HG02623 (cell line): ENCODE measurements at regions not wholly inside any gene's neighbourhood (a gene's known extent, or its start where the extent isn't known, plus 50 kb on each side); places are given as distances from the start of the nearest gene placed in this dataset.
"Not testable (repeated sequence)": the region's sequence is repeated elsewhere in the genome, so short reads cannot be mapped to it uniquely, and the experiment has no call there.

Source experiments
- ATAC-seq: cut with Tn5 transposase; IDR thresholded peaks from one replicate; pipeline ENCODE4 v1.9.1; 2021; ENCODE audit warnings: moderate library complexity; ENCODE audit not compliant: unreplicated experiment

DNA sequence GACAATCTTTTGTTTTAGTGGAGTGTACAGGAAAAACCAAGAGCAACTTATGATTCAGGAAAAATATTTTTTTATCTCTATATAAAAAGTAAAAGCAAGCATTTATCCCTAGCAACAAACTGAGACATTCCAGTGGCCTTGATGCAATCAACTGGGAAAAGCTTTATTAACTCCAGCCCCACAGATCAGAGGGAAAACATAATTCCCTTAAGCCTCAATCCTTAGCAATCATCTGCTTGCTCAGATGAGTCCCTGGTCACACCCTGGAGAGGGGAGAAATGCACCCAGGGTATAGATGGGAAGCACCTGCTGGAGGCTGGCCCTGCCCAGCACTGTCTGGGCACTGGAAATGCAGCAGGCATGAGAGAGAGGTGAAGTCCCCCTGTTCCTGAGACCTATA, 636.6 kb downstream of the TNS3 start:
- ATAC-seq: no peak

DNA sequence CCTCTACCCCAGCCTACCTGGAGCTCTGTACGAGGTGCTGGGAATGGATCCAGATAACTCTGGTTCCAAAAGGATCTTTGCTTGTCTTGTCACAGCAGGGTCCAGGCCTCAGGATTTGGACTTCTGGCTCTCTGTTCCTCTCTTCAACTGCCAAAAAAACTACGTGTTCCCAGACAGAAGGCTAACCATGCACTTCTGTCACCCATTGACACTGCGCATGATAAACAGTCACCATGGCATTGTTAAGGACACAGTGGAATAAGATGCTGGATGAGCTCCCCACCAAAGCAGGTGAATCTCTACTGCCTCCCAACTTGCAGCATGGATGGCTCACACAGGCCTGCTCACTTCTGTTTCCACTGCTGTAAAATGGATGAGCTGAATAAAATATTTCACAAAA, 637.9 kb downstream of the TNS3 start:
- ATAC-seq: no peak

DNA sequence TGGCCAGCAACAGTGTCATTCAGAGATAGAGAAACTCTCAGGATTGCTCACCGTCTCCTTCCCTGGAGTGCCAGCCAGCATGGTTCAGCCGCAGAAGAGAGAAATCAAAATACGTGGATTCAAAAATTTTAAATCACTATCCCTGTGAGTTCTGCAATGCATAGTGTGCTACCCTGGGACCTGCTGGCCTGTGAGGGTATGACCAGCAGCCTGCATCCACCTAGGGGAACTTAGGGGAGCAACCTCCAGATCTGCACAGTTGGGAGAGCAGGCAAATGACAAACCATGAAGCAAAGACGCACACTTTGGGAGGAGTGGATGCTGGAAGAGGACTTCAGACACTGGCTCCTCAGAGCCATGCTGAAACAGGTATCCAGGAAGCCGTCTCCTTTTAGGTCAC, 639.3 kb downstream of the TNS3 start:
- no peak for ATAC-seq

DNA sequence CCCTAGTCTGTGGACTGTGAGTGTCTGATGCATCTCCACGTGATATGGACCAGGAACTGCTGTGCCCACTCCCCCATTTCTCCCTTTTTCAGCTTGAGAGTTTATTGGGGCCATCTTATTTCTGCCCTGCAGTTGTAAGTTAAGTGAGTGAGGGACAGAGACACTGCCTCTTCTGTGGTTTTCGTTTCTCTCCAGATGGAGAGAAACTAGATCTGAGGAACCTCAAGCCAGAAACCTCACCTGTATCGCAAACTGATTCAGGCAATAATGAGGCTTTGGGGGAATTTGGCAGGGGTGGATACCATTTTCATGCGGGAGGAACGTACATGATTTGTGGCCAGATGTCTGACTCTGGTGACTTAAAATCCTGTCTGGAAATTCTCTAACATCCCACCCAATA, 641.7 kb downstream of the TNS3 start:
- no peak for ATAC-seq

DNA sequence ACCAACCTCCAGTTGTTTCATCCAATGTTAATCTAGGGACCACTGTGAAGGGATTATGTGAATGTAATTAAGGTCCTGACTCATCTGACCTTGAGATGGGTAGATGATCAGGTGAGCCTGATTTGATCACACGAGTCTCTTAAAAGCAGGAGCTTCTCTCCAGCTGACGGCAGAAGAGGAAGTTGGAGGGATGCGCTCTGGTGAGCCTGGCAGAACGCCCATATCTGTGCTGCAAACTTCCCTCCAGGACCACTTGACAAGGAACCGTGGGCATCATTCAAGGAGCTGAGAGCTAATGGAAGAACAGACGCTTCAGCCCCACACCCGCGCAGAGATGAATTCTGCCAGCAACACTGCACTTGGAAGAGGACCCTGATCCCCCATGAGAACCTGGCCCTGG, 642.4 kb downstream of the TNS3 start:
- ATAC-seq: no peak

DNA sequence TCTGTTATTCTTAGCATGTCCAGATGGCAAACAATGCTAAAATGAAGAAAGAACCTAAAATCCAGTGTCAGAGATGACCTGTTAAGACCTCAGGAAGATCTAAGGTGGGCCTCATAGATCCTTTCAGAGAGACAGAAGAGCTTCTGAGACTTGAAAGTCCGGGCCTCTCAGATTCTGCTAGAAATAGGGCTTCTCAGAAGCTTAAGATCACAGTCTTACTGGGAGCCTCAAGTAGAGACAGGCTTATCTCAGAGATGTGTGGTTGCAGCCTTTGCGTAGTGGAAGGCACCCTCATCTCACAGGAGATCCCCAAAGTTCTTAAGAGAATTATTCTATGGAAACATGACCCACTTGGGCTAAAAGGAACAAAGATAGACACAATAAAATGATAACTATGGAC, 642.8 kb downstream of the TNS3 start:
- no peak for ATAC-seq

DNA sequence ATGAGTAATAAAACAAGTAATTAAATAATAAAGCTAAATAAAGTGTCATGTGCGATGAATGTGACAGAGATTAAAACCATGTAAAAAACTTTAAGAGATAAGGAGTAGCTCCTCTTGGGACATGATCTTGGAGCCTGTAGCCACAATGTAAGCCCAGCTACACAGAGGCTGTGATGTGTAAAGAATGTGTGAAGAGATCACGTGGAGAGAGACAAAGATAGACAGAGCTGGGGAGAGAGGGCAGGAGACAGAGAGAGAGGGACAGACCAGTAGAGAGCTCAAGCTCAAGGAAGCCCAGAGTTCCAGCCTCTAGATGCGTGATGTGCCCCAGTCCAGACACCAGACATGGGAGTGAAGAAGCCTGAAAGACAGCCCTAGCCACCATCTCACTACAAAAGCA, 644.1 kb downstream of the TNS3 start:
- no peak for ATAC-seq

DNA sequence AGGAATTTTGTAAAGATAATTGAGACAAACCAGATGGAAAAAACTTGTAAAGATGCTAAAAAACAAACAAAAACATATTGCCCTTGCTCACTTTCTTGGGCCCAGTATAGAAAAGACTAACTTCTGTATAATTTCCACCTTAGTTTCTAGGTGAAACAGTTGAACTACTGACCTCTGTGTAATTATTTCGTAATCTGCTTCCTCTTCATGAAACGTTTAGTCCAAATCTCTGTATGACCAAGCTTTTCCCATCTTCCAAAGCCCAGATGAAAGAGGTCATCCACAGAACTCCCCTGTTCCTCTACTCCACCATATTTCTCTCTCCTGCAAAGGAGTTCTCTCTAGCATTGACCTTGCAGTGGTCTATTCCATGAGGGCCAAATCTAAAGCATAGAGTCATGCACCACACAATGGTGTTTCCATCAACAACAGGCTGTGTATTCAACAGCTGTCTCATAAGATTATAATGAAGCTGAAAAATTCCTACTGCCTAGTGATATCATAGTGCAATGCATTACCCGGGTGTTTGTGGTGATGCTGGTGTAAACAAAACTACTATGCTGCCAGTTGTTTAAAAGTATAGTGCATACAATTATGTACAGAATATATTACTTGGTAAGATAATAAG, 647.6 kb downstream of the TNS3 start:
- ATAC-seq: no peak

DNA sequence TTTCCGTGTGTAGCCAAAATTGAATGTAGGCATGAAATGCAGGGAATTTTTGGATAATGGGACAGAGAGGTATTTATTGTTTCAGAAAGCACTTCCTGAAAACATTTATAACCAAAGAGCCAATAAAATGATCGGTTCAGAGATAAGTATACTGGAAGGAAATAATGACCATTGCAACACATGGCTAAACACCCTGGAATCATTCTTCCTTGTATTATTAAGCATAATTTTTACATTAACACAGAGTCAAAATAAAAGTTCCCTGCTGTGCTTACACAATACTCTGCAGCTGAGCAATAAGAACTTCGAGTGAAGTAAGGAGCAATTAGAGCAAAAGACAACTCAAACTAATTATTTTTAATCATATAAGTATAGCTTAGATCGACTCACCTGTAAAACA, 648.3 kb downstream of the TNS3 start:
- no peak for ATAC-seq

DNA sequence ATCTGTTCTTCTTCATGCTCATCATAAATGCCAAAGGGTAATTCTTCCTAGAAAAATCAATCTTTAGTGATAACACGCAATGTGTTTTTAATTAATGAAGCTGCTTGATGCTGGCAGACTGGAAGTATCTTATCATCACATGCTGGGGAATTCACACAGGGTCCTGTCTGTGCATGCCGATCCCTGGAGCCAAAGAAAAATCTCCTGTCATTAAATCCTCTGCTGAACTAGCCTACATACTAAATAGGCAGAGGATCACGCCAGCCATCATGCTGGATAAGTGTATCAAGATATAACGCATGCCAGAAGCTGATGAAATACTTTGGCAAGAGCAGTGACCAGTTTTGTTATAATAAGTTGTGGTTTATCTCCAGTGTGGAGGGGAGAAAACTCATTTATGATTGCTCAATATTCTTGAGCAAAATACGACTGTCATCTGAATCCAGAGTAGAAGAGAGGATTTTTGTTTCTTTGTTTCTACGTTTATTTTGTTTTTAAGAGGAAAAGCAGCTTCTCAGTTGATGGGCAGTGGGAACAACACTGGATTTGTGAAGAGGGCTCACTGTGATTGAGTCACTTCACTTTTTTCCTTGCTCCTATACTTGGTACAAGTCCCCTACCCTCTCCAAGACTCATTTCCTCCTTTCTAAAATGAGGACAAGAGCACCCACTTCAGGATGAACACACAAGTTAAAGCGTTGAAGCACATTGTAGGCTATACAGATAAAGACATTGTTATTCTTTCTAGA, 649.1 kb downstream of the TNS3 start:
- no peak for ATAC-seq

DNA sequence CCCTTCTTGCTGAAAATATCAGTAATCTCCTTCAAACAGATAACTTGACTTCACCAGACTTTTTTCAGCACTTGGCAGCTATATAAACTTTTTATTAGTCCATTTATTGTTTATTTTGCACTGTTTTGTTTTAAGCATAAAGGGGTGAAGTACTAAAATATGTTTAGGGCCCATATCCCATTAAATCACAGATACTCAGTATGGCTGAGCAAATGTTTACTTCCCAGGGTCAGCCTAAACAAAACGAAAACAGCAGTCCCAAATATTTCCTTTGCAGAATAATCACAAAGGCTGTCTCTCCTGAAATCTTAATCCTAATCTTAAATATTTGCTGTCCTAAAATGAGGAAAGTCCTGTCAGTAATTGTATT, 649.6 kb downstream of the TNS3 start:
- ATAC-seq: no peak

DNA sequence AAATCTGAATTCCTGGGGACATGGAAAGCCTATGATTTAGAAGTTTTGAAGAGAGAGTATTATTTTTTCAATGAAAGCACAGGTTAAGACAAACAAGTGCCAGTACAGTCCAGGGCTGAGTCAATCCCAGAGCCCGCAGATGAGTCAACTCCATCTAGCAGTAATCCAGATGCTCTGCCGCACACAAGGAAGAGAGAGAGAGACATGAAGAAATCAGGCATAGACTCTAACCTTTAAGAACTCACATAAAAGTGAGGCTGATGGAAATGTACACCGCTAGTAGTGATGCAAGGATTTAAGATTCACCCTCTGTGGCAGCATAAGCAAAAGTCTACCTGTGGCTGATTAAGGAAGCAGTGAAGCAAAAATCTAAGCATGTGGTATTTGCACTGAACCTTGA, 651.5 kb downstream of the TNS3 start:
- ATAC-seq: no peak

DNA sequence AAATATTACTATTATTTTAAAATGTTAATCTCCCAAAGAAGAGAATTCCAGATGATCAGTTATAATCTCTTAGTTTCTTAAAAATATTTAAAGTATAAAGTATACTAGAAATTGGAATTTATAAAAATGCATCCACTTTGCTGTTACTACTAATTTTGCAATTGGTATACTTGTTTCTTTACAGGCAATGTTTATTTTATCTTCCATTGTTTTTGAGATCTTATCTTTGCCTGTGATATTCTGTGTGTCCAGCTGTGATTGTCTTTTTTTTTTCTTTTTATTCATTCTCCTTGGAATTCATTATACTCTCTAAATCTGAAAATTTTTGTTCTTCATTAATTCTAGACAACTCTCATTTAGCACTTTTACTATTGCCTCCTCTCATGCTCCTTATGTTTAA, 652.6 kb downstream of the TNS3 start:
- no peak for ATAC-seq

DNA sequence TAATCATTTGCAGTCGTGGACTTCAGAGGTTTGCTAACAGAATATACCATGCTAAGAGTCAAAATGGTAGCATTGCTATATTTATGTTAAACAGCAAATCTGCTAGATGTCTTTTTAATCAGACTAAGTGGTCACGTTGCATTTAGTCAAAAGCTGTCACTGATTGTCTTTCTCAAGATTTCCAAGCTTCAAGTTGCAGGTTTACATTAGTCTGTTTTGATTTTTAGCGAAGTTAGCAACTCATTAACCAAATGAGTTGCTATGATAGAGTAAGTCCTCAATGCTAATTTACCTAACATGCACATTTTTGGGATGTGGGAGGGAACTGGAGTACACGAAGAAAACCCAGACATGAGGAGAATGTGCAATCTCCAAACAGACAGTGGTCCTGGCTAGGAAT, 653.2 kb downstream of the TNS3 start:
- no peak for ATAC-seq

DNA sequence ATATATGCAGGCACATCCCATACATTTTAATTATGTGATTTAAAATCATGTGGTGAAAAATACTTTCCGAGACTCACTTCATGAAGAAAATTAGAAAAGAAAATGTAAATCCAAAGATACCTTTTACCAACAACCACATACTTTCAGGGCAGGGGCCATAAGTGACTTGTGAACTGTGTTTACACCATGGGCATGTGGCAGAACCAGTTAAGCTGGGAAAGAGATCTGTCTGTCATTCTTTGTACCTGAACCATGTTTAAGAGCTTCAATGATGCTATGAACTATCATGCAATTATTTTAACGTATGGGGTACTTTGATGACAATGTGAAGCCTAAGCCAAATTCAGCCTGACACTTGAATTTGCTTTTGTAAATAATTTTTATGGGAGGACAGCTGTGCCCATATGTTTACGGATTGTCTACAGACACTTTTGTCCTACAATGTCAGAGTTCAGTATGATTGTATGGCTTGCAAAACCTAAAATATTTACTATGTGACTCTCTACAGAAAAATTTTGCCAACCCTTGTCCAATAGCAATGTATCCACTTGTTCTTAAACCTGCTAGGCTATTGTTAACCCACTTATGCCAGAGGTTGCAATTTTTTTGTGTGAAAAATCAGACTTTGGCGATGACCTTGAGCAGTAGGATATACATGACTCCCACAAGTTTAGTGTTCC, 654.6 kb downstream of the TNS3 start:
- no peak for ATAC-seq

DNA sequence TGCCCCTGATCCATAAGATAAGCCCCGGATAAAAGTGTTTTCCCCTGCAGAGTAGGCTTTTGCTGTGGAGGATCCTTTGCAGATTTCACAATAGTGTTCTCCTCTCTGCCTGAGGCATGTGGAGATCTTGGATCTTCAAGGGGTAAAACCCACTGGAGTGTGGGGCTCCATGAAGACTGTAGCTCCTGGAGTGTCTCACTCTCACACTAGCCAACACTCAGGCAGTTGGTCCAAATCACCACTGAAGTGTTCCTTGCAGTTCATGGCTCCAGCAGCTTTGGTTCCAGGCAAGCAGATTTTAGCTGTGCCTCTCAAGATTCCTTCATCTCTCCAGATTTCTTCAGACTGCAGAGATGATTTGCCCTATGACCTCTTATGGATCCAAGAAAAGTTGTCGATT, 665.3 kb downstream of the TNS3 start:
- no peak for ATAC-seq

DNA sequence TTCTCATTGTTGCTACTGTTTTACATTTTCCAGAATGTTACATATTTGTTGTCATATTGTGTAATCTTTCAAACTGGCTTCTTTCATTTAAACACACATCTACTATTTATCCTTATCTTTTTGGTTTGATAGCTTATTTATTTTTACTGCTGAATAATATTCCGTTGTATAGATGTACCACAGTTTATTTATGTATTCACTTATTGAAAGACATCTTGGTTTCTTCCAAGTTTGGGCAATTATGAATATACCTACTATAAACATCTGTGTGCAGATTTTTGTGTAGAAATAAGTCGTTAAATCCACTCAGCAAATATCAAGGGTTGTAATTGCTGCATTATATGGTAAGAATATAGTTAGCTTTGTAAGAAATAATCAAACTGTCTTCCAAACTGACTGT, 669.2 kb downstream of the TNS3 start:
- no peak for ATAC-seq

DNA sequence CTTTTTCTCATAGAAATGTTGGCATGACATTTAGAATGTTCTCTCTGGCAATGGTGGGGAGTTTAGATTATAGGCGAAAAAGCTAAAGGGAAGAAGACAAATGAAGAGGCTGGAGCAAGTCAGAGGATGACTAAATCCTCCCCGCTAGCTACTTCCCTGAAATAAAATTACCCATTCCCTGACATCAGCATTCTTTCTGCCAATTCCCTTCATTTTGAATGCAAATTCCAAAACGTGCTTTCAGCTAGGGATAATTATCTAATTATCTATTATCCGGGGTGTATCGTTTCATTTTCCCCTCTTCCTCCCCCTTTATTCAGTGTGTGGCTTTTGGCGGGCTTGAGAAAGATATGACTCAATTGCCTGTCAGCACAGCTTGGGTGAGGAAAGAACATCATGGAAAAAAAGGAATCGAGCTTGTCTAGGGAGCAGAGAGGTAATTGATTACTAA, 672.3 kb downstream of the TNS3 start:
- no peak for ATAC-seq

DNA sequence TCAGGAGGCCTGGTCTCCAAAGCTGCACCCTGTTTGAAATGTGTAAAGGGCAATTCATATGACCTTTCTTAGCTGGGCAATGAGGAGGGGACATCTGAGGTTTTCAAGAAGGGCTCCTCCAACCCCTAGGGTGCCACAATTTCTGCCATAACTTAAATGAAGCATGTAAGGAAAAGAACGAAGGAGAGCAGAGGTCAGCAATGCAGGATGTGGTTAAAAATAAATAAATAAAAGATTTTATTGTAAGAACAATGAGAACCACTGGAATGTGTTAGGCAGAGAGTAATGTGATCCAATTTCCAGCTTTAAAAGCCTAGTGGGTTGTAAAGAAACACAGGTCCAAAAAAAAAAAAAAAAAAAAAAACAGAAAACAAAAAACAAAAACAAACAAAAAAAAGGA, 673.1 kb downstream of the TNS3 start:
- no peak for ATAC-seq

DNA sequence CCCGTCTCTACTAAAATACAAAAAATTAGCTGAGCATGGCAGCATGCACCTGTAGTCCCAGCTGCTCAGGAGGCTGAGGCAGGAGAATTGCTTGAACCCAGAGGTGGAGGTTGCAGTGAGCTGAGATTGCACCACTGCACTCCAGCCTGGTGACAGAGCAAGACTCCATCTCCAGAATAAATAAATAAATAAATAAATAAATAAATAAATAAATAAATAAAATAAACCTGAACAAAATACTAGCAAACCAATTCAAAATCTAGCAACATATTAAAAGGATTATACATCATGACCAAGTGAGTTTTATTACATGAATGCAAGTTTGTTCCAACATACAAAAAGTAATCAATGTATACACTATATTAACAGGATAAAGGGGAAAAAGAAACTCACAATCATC, 677.4 kb downstream of the TNS3 start:
- not testable (repeated sequence) for ATAC-seq

DNA sequence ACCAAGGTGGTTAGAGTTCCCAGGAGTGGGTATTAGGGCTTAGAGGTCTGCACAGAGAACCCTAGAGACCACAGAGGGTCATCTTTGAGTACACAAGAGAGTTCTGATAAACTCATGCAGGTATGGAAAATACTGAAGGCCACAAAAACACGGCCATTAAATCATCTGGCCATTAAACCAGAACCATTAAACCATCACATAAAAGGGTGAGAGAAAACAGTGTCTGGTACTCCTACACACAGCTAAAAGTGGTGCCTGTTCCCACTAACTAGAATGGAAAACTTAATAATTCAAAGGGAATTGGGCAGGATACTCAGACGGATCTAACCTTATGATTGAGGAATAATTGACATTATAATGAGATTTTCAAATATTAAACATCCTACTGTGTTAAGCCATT, 679.4 kb downstream of the TNS3 start:
- ATAC-seq: no peak
